ENCODE measurements at regions not wholly inside any gene's neighbourhood (a gene's known extent, or its start where the extent isn't known, plus 50 kb on each side); places are given as distances from the start of the nearest gene placed in this dataset.

DNA sequence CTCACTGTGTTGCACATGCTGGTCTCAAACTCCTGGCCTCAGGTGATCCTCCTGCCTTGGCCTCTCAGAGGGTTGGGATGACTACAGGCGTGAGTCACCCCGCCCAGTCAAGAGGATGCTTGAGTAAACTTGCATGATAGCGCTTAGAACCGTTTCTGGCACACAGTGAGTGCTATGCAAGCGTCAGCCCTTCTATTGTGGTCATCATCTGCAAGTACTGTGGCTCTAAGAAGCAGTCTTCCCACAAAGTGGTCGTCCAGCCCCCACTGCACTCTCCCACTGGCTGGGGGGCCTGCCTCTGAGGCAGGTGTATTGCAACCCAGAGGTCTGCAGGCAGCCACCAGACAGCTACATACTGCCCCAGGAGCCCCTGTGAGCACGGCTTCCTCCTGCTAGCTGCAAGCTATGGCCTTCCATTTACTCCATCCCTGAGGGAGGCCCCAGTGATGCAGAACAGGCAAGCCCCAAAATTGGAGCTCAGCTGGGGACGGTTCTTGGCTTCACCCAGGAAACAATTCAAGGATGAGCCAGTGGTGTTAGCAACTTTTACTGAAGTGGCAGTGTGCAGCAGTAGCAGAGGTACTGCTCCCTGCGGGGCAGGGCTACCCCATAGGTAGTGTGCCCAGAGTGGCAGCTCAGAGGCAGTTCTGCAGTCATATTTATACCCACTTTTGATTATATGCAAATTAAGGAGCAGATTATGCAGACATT is 95.4 kb downstream of the LSM3 start:
- H3K4me3 ChIP-seq (ENCODE audit: low read length): no peak overlapping the region
- no CpG with 5 or more reads among the region's 9 CpGs for WGBS (ENCODE audit: insufficient coverage, low lambda C conversion rate)
- no peak for DNase-seq
- no peak overlapping the region for H3K27ac ChIP-seq (ENCODE audit: low read length)
- H3K4me1 ChIP-seq (ENCODE audit: control insufficient read depth, insufficient read depth, low read length): no peaks in the 10 kb centered on the region
- H3K27me3 ChIP-seq (ENCODE audit: control insufficient read depth, insufficient read depth, low read length): no peaks in the 10 kb centered on the region
- H3K36me3 ChIP-seq (ENCODE audit: control insufficient read depth, insufficient read depth, low read length): no peaks in the 10 kb centered on the region
- no peaks in the 10 kb centered on the region for H3K9me3 ChIP-seq (ENCODE audit: control insufficient read depth, low read depth, low read length)

- H3K9me3 ChIP-seq (ENCODE audit: control insufficient read depth, low read depth, low read length): no peaks in the 10 kb centered on the region
- no peak overlapping the region for H3K4me3 ChIP-seq (ENCODE audit: low read length)
- no peak for DNase-seq
- no peaks in the 10 kb centered on the region for H3K36me3 ChIP-seq (ENCODE audit: control insufficient read depth, insufficient read depth, low read length)
- H3K27ac ChIP-seq (ENCODE audit: low read length): no peak overlapping the region
- H3K27me3 ChIP-seq (ENCODE audit: control insufficient read depth, insufficient read depth, low read length): no peaks in the 10 kb centered on the region
- no CpG with 5 or more reads among the region's 6 CpGs for WGBS (ENCODE audit: insufficient coverage, low lambda C conversion rate)
- no peaks in the 10 kb centered on the region for H3K4me1 ChIP-seq (ENCODE audit: control insufficient read depth, insufficient read depth, low read length)
Measured at GRCh38 chr3:14274612-14274936, 96.0 kb downstream of the LSM3 start.

GRCh38 chr3:14274999-14275961 is 96.7 kb downstream of the LSM3 start:
- H3K36me3 ChIP-seq (ENCODE audit: control insufficient read depth, insufficient read depth, low read length): no peaks in the 10 kb centered on the region
- WGBS (ENCODE audit: insufficient coverage, low lambda C conversion rate): no CpG with 5 or more reads among the region's 8 CpGs
- DNase-seq: no peak

GRCh38 chr3:14275962-14276909 is 97.6 kb downstream of the LSM3 start:
- Histone ChIP-seq H3K4me3 (ENCODE audit: low read length) (no peak overlapping the region), H3K27me3 (ENCODE audit: control insufficient read depth, insufficient read depth, low read length) (no peaks in the 10 kb centered on the region), H3K9me3 (ENCODE audit: control insufficient read depth, low read depth, low read length) (no peaks in the 10 kb centered on the region), H3K27ac (ENCODE audit: low read length) (no peak overlapping the region), H3K36me3 (ENCODE audit: control insufficient read depth, insufficient read depth, low read length) (no peaks in the 10 kb centered on the region), H3K4me1 (ENCODE audit: control insufficient read depth, insufficient read depth, low read length) (no peaks in the 10 kb centered on the region)
- WGBS (ENCODE audit: insufficient coverage, low lambda C conversion rate): no CpG with 5 or more reads among the region's 12 CpGs
- DNase-seq: no peak

More at GRCh38 chr3:14274999-14275961, 96.7 kb downstream of the LSM3 start:
- H3K27me3 ChIP-seq (ENCODE audit: control insufficient read depth, insufficient read depth, low read length): no peaks in the 10 kb centered on the region
- H3K27ac ChIP-seq (ENCODE audit: low read length): no peak overlapping the region
- H3K9me3 ChIP-seq (ENCODE audit: control insufficient read depth, low read depth, low read length): no peaks in the 10 kb centered on the region
- no peak overlapping the region for H3K4me3 ChIP-seq (ENCODE audit: low read length)
- no peaks in the 10 kb centered on the region for H3K4me1 ChIP-seq (ENCODE audit: control insufficient read depth, insufficient read depth, low read length)

DNA sequence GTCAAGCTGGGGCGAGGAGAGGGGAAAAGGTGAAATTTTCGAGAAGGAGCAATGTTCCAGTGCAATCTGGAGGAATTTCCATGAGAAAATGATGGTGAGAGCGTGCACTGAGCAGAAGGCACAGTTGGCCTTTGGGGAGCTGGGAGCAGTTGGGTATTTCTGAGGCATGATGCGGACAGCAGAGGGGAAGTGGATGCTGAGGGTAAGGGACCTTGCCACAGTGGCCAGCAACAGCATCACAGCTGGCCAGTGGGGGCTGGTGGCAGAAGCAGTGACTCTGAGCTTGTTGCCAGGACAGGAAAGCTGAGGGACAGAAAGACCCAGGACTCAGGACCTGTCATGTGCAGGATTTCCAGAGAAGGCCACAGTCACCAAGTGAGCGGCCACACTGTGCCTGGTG is 98.9 kb downstream of the LSM3 start:
- WGBS (ENCODE audit: insufficient coverage, low lambda C conversion rate): 100% methylated on average over 1 of the region's 5 CpGs
- Histone ChIP-seq H3K4me3 (ENCODE audit: low read length) (no peak overlapping the region), H3K36me3 (ENCODE audit: control insufficient read depth, insufficient read depth, low read length) (no peaks in the 10 kb centered on the region), H3K4me1 (ENCODE audit: control insufficient read depth, insufficient read depth, low read length) (no peaks in the 10 kb centered on the region), H3K27me3 (ENCODE audit: control insufficient read depth, insufficient read depth, low read length) (no peaks in the 10 kb centered on the region), H3K9me3 (ENCODE audit: control insufficient read depth, low read depth, low read length) (no peaks in the 10 kb centered on the region), H3K27ac (ENCODE audit: low read length) (no peak overlapping the region)
- no peak for DNase-seq

- Histone ChIP-seq H3K27ac (ENCODE audit: low read length) (no peak overlapping the region), H3K4me3 (ENCODE audit: low read length) (no peak overlapping the region), H3K9me3 (ENCODE audit: control insufficient read depth, low read depth, low read length) (no peaks in the 10 kb centered on the region), H3K27me3 (ENCODE audit: control insufficient read depth, insufficient read depth, low read length) (no peaks in the 10 kb centered on the region), H3K36me3 (ENCODE audit: control insufficient read depth, insufficient read depth, low read length) (no peaks in the 10 kb centered on the region), H3K4me1 (ENCODE audit: control insufficient read depth, insufficient read depth, low read length) (no peaks in the 10 kb centered on the region)
- no peak for DNase-seq
- WGBS (ENCODE audit: insufficient coverage, low lambda C conversion rate): no CpG with 5 or more reads among the region's 7 CpGs
Measured at GRCh38 chr3:14278265-14278798, 99.7 kb downstream of the LSM3 start.

DNA sequence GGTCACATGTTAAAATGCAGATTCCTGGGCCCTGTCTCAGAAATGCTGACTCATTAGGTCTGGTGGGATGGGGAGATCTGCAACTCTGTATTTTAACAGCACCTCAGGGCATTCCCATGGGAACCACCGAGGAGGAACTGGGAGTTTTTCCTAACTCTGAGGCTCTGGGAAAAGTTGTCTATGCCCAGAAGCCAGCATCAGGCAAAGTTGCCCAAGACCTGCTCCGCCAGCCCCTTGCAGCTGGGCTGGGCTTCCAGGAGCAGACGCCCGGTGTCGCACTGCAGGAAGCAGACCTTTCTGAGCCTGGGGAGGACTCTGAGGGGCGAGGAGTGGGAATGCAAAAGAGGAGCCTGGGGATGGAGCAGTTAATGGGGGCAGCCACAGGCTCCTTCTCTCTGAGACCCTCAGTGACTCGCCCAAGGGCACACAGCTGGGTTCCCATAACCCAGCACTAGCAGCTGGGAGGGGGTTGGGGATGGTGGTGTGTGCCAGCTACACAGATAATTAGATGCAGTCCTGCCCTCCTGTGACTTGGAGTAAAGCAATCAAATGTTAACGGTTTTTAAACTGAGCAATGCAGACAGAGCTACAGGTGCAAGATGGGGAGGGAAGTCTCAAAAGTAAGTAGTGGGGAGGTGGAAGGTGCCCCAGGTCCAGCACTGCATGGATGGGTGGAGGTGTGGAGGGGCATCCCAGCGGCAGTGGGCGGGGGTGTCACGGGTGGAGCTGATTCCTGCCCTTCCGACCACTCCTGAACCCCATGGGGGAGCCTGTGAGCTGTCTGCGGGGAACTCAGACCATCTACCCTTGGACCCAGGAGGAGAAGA is 100.4 kb downstream of the LSM3 start:
- Histone ChIP-seq H3K4me1 (ENCODE audit: control insufficient read depth, insufficient read depth, low read length) (no peaks in the 10 kb centered on the region), H3K4me3 (ENCODE audit: low read length) (no peak overlapping the region), H3K27ac (ENCODE audit: low read length) (no peak overlapping the region), H3K36me3 (ENCODE audit: control insufficient read depth, insufficient read depth, low read length) (no peaks in the 10 kb centered on the region), H3K9me3 (ENCODE audit: control insufficient read depth, low read depth, low read length) (no peaks in the 10 kb centered on the region), H3K27me3 (ENCODE audit: control insufficient read depth, insufficient read depth, low read length) (no peaks in the 10 kb centered on the region)
- no peak for DNase-seq
- no CpG with 5 or more reads among the region's 13 CpGs for WGBS (ENCODE audit: insufficient coverage, low lambda C conversion rate)

DNA sequence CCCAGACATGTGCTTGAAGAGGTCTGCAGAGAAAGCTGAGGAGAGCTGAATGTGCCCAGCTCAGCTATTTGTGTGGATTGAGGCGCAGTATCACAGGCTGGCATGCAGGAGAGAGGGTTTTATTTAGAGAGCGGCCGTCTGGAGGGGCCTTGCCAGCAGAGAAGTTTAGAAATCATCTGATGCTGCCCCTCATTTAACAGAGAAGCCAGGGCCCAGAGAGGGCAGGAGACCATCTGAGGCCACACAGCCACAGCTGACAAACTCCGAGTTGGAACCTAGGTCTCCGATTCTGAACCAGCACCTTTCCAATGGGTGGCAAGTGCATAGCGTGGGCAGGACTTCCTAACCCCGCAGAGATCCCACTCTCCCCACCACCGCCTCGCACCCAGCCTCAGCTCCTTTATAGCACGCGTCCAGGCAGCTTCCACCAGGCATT is 101.0 kb downstream of the LSM3 start:
- DNase-seq: no peak
- H3K4me3 ChIP-seq (ENCODE audit: low read length): no peak overlapping the region
- H3K4me1 ChIP-seq (ENCODE audit: control insufficient read depth, insufficient read depth, low read length): no peaks in the 10 kb centered on the region
- H3K27me3 ChIP-seq (ENCODE audit: control insufficient read depth, insufficient read depth, low read length): no peaks in the 10 kb centered on the region
- no peak overlapping the region for H3K27ac ChIP-seq (ENCODE audit: low read length)
- H3K36me3 ChIP-seq (ENCODE audit: control insufficient read depth, insufficient read depth, low read length): no peaks in the 10 kb centered on the region
- no peaks in the 10 kb centered on the region for H3K9me3 ChIP-seq (ENCODE audit: control insufficient read depth, low read depth, low read length)
- WGBS (ENCODE audit: insufficient coverage, low lambda C conversion rate): no CpG with 5 or more reads among the region's 11 CpGs

DNA sequence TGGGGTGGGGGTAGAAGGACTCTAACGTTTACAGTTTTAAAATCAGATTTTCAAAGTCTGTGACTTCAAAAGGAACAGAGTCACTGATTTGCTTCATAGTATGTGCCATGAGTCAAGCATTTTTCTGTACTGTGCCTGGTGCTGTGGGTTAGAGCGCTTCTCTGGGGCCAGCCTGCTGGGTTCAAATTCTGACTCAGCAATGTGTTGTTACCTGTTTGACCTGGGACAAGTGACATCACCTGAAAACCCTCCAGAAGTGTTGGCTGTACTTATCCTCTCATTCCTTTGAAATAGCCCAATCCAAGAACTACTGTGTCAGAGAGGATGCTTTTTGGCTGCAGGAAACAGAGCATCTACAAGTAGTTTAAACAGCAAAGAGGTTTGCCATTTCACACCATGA is 101.7 kb downstream of the LSM3 start:
- H3K9me3 ChIP-seq (ENCODE audit: control insufficient read depth, low read depth, low read length): no peaks in the 10 kb centered on the region
- no peak overlapping the region for H3K27ac ChIP-seq (ENCODE audit: low read length)
- H3K4me1 ChIP-seq (ENCODE audit: control insufficient read depth, insufficient read depth, low read length): no peaks in the 10 kb centered on the region
- H3K27me3 ChIP-seq (ENCODE audit: control insufficient read depth, insufficient read depth, low read length): no peaks in the 10 kb centered on the region
- H3K4me3 ChIP-seq (ENCODE audit: low read length): no peak overlapping the region
- no peak for DNase-seq
- H3K36me3 ChIP-seq (ENCODE audit: control insufficient read depth, insufficient read depth, low read length): no peaks in the 10 kb centered on the region
- no CpG with 5 or more reads among the region's 2 CpGs for WGBS (ENCODE audit: insufficient coverage, low lambda C conversion rate)
